ENCODE measurements at regions not wholly inside any gene's neighbourhood (a gene's known extent, or its start where the extent isn't known, plus 50 kb on each side); places are given as distances from the start of the nearest gene placed in this dataset.

DNA sequence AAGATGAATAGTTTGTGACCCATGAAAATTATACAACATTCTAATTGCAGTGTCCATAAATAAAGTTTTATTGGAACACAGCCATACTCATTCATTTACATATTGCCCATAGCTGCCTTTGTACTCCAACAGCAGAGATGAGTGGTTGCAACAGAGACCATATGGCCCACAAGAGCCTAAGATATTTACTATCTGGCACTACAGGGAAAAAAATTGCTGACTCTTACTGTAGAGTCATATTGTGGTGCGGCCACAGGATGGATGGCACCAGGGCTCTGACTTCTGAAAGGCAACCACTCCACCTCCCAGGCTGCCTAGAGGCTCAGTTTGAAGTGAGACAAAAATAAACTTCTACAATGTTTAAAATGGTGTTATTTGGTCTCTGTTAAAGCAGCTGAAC lies 404.0 kb upstream of the ATP5MC3 start:
- POLR2A ChIA-PET = no interaction called here
- 50% methylated on average over 1 of the region's 1 CpG for WGBS (ENCODE audit: missing lambda C conversion rate)
- no peak for ATAC-seq

GRCh38 chr2:175580652-175581051 lies 399.1 kb upstream of the ATP5MC3 start:
- POLR2A ChIA-PET = no interaction called here
- no peaks in the 10 kb centered on the region for H3K4me1 ChIP-seq
- TF ChIP-seq SREBF2 (IDR thresholded peaks at IDR 0.05) (no peak), CTCF (IDR thresholded peaks at IDR 0.05) (no peak), CHD4 (IDR thresholded peaks at IDR 0.05; ENCODE audit: borderline replicate concordance) (no peak), PHF8 (IDR thresholded peaks at IDR 0.05; ENCODE audit: borderline replicate concordance, low read depth) (no peak), ZSCAN20 (CRISPR knock-in tag; IDR thresholded peaks at IDR 0.05) (no peak), KDM5A (IDR thresholded peaks at IDR 0.05) (no peak), TP53 (CRISPR knock-in tag; IDR thresholded peaks at IDR 0.05) (no peak), EHF (CRISPR knock-in tag; IDR thresholded peaks at IDR 0.05) (no peak), CHD2 (IDR thresholded peaks at IDR 0.05; ENCODE audit: low read length, partially characterized antibody) (no peak), HMGXB4 (CRISPR knock-in tag; IDR thresholded peaks at IDR 0.05; ENCODE audit: borderline replicate concordance) (no peak), POLR2AphosphoS2 (conservative IDR thresholded peaks at IDR 0.05; ENCODE audit: low read length) (no peak), FOSL2 (IDR thresholded peaks at IDR 0.05) (no peak), FOSL2 (CRISPR knock-in tag; IDR thresholded peaks at IDR 0.05) (no peak), ZNF302 (CRISPR knock-in tag; IDR thresholded peaks at IDR 0.05) (no peak), FOXS1 (CRISPR knock-in tag; IDR thresholded peaks at IDR 0.05) (no peak), EP300 (IDR thresholded peaks at IDR 0.05) (no peak), EHMT2 (IDR thresholded peaks at IDR 0.05; ENCODE audit: low read depth) (no peak)
- H3K9me3 ChIP-seq = no peaks in the 10 kb centered on the region
- H3K4me3 ChIP-seq = no peak overlapping the region
- WGBS (ENCODE audit: missing lambda C conversion rate) = 3% methylated on average over 1 of the region's 1 CpG
- DNase-seq (ENCODE audit: low read depth in 1 of 2, low spot score in 1 of 2) (no peak), ATAC-seq (no peak), FAIRE-seq (no peak)
- H3K27ac ChIP-seq = no peak overlapping the region
- CTCF ChIA-PET = no interaction called here
- no peak overlapping the region for H3K4me2 ChIP-seq

More for the DNA sequence above, 404.0 kb upstream of the ATP5MC3 start:
- H3K27ac ChIP-seq = no peak overlapping the region
- FAIRE-seq (no peak), DNase-seq (ENCODE audit: low read depth in 1 of 2, low spot score in 1 of 2) (no peak)
- H3K9me3 ChIP-seq = no peaks in the 10 kb centered on the region
- no peak overlapping the region for H3K4me3 ChIP-seq
- H3K4me1 ChIP-seq = no peaks in the 10 kb centered on the region
- TF ChIP-seq FOSL2 (IDR thresholded peaks at IDR 0.05) (no peak), FOSL2 (CRISPR knock-in tag; IDR thresholded peaks at IDR 0.05) (no peak), RAD21 (conservative IDR thresholded peaks at IDR 0.05 in 1 of 2, IDR thresholded peaks at IDR 0.05 in 1 of 2) (no peak), PHF8 (IDR thresholded peaks at IDR 0.05; ENCODE audit: borderline replicate concordance, low read depth) (no peak), CTCF (IDR thresholded peaks at IDR 0.05) (no peak), HEYL (CRISPR knock-in tag; IDR thresholded peaks at IDR 0.05) (no peak), RNF2 (IDR thresholded peaks at IDR 0.05; ENCODE audit: borderline replicate concordance, low read depth) (no peak), JUN (IDR thresholded peaks at IDR 0.05) (no peak), MAFK (IDR thresholded peaks at IDR 0.05; ENCODE audit: partially characterized antibody) (no peak), ATOH8 (CRISPR knock-in tag; IDR thresholded peaks at IDR 0.05; ENCODE audit: low read depth) (no peak)
- no peak overlapping the region for H3K4me2 ChIP-seq
- CTCF ChIA-PET = no interaction called here
